GM19035 (cell line): ENCODE measurements at regions not wholly inside any gene's neighbourhood (a gene's known extent, or its start where the extent isn't known, plus 50 kb on each side); places are given as distances from the start of the nearest gene placed in this dataset.
"Not testable (repeated sequence)": the region's sequence is repeated elsewhere in the genome, so short reads cannot be mapped to it uniquely, and the experiment has no call there.

Experiments used
- ATAC-seq: cut with Tn5 transposase; IDR thresholded peaks from one replicate; pipeline ENCODE4 v1.9.1; 2021; ENCODE audit not compliant: unreplicated experiment

GRCh38 chr4:13922873-13923645, 295.5 kb upstream of the BOD1L1 start:
- ATAC-seq: no peak

DNA sequence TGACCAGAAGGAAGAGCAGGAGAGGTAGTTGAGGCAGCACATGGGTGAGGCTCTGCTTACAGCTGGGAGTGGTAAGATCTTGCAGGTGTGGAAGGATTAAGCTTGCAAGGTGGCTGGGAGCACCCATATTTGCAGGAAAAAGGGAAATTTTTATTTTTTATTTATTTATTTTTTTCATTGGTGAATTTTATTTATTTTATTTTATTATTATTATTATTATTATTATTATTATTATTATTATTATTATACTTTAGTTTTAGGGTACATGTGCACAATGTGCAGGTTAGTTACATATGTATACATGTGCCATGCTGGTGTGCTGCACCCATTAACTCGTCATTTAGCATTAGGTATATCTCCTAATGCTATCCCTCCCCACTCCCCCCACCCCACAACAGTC, 297.4 kb upstream of the BOD1L1 start:
- not testable (repeated sequence) for ATAC-seq

GRCh38 chr4:13928214-13928613, 300.7 kb upstream of the BOD1L1 start:
- ATAC-seq: no peak

DNA sequence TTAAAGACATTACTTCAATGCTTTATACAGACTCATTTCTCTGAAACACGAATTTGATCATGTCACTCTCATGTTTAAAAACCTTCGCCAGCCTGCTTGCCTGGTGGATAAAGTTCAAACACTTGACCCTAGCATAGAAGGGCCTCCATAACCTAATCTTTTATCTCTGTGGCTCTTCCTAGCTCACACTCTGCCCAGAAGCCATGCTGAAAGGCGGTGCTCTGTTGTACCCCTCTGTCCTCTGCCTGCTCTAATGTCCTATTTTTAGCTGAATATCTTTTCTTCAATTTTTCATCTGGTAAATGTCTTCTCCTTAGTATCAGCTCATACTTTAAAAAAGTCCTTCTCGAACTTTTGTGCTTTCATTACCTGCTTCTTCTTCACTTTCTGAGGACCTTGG, 302.6 kb upstream of the BOD1L1 start:
- ATAC-seq: no peak

GRCh38 chr4:13933191-13933590, 305.7 kb upstream of the BOD1L1 start:
- no peak for ATAC-seq

DNA sequence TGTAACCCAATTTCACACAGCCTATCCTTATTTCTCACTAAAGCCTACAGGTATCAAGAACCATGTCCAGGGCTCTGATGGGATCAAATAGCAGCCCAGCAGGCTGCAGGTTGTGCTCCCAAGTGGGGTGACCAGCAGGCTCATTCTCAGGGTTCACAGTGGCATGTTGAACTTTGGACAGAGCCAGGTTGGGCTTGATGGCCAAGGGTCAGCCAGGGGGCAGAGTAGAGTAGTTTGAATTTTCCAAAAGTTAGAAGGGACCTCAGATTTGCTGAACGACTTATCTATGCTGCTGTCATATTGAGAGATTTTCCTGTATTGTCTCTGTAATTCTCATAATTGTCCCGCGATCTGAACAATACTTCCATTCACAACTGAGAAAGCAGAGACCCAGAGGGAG, 310.8 kb upstream of the BOD1L1 start:
- no peak for ATAC-seq

GRCh38 chr4:13940921-13941320, 313.4 kb upstream of the BOD1L1 start:
- ATAC-seq: no peak

DNA sequence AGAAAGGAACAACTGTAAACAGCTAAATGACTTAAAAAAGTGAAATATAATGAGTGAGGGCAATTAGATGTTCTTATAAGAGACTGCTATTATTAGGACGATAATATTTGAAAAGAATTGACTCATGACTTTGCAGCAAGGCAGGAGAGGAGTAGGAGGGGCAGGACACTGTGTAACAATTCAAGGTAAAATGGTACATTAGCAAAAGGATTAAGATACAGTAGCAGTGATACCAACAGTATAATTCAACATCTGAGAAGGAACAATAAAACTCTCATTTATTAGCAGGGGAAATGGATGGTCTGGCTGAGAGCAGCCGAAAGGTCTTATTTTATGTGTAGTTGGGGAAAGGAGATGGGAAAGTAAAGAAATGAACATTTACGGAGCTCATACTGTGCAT, 315.5 kb upstream of the BOD1L1 start:
- ATAC-seq: no peak

GRCh38 chr4:13944095-13944511, 316.6 kb upstream of the BOD1L1 start:
- ATAC-seq: no peak

- no peak for ATAC-seq
These were observed 320.4 kb upstream of the BOD1L1 start for GRCh38 chr4:13947921-13948320.

GRCh38 chr4:13950491-13950890, 323.0 kb upstream of the BOD1L1 start:
- ATAC-seq: no peak

DNA sequence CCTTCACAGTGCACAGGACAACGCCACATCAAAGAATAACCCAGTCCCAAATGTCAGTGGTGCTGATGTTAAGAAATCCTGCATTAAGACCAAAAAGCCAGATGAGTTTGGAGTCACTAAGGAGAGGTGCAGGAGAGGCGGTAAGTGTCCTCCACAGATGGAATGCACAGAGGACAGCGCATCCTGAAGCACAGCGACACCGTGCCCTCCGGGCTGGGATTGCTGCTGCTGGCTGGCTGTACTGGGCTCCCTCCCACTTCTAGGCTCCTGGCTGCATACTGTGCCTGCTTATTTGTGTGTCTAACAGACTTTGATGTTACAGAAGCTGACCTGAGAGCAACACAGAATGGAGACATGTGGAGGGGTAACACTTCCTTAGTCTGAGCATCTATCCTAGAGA, 325.6 kb upstream of the BOD1L1 start:
- ATAC-seq: no peak

GRCh38 chr4:13955551-13955950, 328.0 kb upstream of the BOD1L1 start:
- ATAC-seq: no peak

DNA sequence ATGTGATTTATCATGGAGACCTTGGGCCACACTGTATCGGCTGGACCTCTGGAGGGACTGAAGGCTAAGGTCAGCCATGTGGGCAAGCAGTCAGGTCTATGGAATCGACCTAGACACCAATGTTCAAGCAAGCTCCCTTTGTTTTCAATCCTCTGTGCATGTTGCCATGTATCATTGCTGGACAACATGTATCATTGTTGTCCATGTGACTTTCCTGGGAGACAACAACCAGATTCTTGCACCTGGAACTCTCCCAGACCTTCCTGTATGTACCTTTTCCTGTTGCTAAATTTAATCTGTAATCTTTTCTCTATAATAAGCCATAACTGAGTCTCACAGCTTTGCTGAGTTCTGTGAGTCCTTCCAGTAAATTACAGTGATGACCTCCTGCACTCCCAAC, 329.4 kb upstream of the BOD1L1 start:
- ATAC-seq: no peak

DNA sequence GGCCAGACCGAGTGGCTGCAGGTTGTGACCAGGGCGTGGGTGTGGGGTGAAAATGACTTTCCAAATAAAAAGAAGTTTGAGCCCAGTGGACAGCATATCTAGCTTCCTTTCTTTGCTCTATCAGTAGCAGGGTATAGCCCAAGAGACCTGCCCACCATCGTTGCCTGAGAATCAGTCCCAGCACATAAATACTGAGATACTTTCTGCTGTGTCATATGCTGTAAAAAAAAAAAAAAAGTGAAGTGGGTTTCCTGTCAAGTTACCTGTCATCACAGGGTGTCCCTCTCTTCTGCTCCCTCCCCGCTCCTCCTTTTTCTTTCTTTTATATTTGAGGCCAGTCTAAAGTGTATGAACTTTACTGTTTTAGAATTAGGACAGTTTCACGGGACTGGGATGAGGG, 330.3 kb upstream of the BOD1L1 start:
- no peak for ATAC-seq

GRCh38 chr4:13963601-13964000, 336.1 kb upstream of the BOD1L1 start:
- no peak for ATAC-seq

DNA sequence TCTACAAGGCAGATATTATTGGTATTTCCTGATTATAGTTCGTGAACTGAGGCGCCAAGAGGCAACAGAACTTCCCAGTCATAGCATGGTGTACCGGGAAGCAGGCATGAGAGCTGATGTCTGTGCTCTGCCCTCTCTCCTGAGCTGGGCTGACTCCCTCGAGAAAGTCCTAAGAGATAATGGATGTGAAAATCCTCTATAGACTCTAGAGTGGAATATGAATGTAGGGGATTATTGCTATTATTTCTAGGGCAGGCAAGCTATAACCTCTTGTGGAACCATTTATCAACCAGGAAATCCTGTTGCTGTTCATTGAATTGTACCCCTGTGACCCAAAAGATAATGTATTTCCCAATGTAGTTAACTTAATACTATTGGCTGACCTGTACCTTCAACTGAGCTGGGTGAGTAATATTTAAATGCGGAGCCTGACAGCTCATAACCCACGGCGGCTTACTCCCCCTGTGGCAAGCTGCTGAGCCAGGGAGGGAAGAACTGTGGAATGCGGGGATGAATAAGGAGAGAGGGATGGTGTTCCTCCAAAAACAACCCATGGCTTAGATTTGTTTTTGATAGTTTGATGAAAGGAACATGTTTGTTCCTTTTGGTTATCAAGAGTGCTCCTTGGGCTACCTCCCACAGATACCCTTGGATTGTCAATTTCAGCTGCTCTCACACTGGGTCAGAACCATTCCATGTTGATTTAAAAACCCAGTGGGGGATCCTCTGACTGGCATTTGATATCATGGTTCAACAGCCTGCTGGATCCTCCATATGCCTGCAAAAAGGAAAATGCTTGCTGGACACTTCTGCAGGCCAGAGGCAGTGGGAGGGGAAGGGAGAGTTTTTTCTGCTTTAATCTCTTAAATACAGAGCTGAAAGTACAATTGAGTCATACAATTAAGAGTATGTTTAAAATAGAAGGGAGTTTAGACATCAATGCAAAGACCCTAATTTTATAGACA, 339.0 kb upstream of the BOD1L1 start:
- ATAC-seq: no peak

GRCh38 chr4:13968723-13969122, 341.2 kb upstream of the BOD1L1 start:
- no peak for ATAC-seq

DNA sequence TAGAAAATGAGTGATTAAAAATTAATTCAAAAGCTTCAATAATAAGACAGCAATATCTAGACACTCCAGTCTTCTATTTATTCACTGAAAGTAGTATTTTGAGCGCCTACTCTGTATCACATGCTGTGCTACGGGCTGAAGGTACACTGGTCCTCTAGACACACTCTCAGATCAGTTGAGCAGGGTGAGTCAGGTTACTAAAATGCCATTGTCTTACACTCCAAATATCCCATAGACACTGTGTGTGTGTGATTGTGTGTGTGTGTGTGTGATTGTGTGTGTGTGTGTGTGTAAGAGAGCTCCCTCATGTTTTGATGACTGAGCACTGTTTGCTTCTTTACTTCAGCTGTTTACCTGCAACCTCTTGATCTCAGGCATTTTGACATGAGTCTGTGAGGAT, 342.8 kb upstream of the BOD1L1 start:
- ATAC-seq: no peak

DNA sequence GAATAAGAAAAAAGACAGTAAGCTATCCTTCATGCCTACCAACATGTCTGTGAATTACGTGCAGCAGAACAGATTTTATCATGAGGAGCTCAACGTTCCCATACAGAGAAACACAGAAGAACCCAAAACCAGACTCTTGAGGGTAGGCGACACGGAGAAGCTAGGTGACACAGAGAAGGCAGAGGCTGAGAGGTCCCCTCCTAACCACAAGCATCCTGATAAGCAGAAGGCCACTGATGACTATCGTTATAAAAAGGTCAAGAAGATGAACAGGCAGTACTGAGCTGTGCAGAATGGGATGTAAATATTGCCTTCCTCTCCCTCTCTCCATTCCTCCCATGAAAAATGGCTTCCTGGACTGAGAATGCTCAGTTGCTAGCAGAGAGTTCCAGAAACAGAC, 350.2 kb upstream of the BOD1L1 start:
- no peak for ATAC-seq

GRCh38 chr4:13980317-13981310, 353.1 kb upstream of the BOD1L1 start:
- no peak for ATAC-seq
